Progenitor cell of endocrine pancreas (in vitro differentiated cells): ENCODE measurements at regions not wholly inside any gene's neighbourhood (a gene's known extent, or its start where the extent isn't known, plus 50 kb on each side); places are given as distances from the start of the nearest gene placed in this dataset.

Experiments
- DNase-seq: peaks from one replicate; pipeline ENCODE4 v3.0.0; 2021; ENCODE audit warnings: low spot score; ENCODE audit not compliant: unreplicated experiment
- H3K27ac Mint-ChIP-seq: 2 replicates; pipeline ENCODE4 v1.8.0; 2021; ENCODE audit warnings: mild to moderate bottlenecking, moderate library complexity, mixed read lengths
- H3K27me3 Mint-ChIP-seq: 2 replicates; pipeline ENCODE4 v1.8.0; 2021; ENCODE audit warnings: mixed read lengths
- H3K36me3 Mint-ChIP-seq: 2 replicates; pipeline ENCODE4 v1.8.0; 2022; ENCODE audit warnings: mixed read lengths; ENCODE audit not compliant: insufficient read depth
- H3K4me1 Mint-ChIP-seq: 2 replicates; pipeline ENCODE4 v1.8.0; 2021; ENCODE audit warnings: low read depth, mixed read lengths
- H3K4me3 Mint-ChIP-seq: 2 replicates; pipeline ENCODE4 v1.8.0; 2021; ENCODE audit warnings: low read depth, mild to moderate bottlenecking, moderate library complexity, mixed read lengths
- H3K9me3 Mint-ChIP-seq: 2 replicates; pipeline ENCODE4 v1.8.0; 2021; ENCODE audit warnings: low read depth, mixed read lengths
- TF ChIP-seq, protein P1 (sequence below): fragments of 200-600 bp; sonication (generic); IDR thresholded peaks from one replicate; pipeline ENCODE4 v1.5.0; 2021; ENCODE audit warnings: antibody characterized with exemption, mild to moderate bottlenecking; ENCODE audit not compliant: unreplicated experiment

GRCh38 chrX:1719270-1719669, 104.4 kb downstream of the ASMT start:
- no peak overlapping the region for H3K4me3 Mint-ChIP-seq
- DNase-seq = no peak
- H3K27ac Mint-ChIP-seq = no peak overlapping the region
- TF ChIP-seq, protein P1, sequence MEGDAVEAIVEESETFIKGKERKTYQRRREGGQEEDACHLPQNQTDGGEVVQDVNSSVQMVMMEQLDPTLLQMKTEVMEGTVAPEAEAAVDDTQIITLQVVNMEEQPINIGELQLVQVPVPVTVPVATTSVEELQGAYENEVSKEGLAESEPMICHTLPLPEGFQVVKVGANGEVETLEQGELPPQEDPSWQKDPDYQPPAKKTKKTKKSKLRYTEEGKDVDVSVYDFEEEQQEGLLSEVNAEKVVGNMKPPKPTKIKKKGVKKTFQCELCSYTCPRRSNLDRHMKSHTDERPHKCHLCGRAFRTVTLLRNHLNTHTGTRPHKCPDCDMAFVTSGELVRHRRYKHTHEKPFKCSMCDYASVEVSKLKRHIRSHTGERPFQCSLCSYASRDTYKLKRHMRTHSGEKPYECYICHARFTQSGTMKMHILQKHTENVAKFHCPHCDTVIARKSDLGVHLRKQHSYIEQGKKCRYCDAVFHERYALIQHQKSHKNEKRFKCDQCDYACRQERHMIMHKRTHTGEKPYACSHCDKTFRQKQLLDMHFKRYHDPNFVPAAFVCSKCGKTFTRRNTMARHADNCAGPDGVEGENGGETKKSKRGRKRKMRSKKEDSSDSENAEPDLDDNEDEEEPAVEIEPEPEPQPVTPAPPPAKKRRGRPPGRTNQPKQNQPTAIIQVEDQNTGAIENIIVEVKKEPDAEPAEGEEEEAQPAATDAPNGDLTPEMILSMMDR = no peak
- no peaks in the 10 kb centered on the region for H3K27me3 Mint-ChIP-seq
- no peaks in the 10 kb centered on the region for H3K9me3 Mint-ChIP-seq
- H3K4me1 Mint-ChIP-seq = no peaks in the 10 kb centered on the region
- no peaks in the 10 kb centered on the region for H3K36me3 Mint-ChIP-seq

GRCh38 chrX:1720836-1721235, 106.0 kb downstream of the ASMT start:
- DNase-seq = no peak
- Mint-ChIP-seq H3K4me3 (no peak overlapping the region), H3K36me3 (no peaks in the 10 kb centered on the region), H3K27me3 (no peaks in the 10 kb centered on the region), H3K4me1 (no peaks in the 10 kb centered on the region), H3K27ac (no peak overlapping the region), H3K9me3 (no peaks in the 10 kb centered on the region)
- TF ChIP-seq, protein P1 = no peak

- no peak for DNase-seq
- Mint-ChIP-seq H3K27ac (no peak overlapping the region), H3K4me1 (no peaks in the 10 kb centered on the region), H3K36me3 (no peaks in the 10 kb centered on the region), H3K9me3 (no peaks in the 10 kb centered on the region), H3K27me3 (no peaks in the 10 kb centered on the region), H3K4me3 (no peak overlapping the region)
- TF ChIP-seq, protein P1 = no peak
These were observed 110.6 kb downstream of the ASMT start for GRCh38 chrX:1725472-1725871.

DNA sequence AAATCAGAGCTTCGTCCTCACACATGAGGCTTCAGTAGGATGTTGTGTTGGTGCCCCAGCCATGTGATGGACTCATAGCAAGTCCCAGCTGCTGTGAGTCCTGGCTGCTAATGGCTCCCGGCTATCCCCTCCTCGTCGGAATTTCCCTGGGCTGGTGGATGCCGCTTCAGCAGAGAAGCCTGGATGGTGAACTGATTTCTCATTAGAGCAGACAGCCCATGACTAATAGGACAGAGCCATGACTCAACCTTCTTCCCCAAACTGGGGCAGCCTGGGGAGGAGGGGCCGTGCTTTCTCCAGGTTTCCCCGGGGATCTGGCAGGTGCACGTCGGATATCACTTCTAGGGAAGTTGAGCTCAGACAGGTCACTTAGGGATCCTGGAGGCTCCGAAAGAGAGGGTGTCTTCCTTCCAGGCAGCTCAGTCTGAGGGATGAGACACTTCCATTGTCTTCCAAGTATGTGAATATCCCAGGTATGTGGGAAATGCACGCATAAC, 112.7 kb downstream of the ASMT start:
- H3K36me3 Mint-ChIP-seq = no peaks in the 10 kb centered on the region
- H3K27me3 Mint-ChIP-seq = no peaks in the 10 kb centered on the region
- no peaks in the 10 kb centered on the region for H3K4me1 Mint-ChIP-seq
- TF ChIP-seq, protein P1 = no peak
- no peaks in the 10 kb centered on the region for H3K9me3 Mint-ChIP-seq
- H3K27ac Mint-ChIP-seq = no peak overlapping the region
- DNase-seq = no peak
- no peak overlapping the region for H3K4me3 Mint-ChIP-seq

- no peak overlapping the region for H3K4me3 Mint-ChIP-seq
- H3K27ac Mint-ChIP-seq = no peak overlapping the region
- no peaks in the 10 kb centered on the region for H3K9me3 Mint-ChIP-seq
- H3K4me1 Mint-ChIP-seq = no peaks in the 10 kb centered on the region
- DNase-seq = no peak
- TF ChIP-seq, protein P1 = no peak
- H3K27me3 Mint-ChIP-seq = no peaks in the 10 kb centered on the region
- H3K36me3 Mint-ChIP-seq = no peaks in the 10 kb centered on the region
These were observed 119.9 kb downstream of the ASMT start for GRCh38 chrX:1734806-1735205.
